Vagina (tissue), 2 donors: ENCODE measurements at regions not wholly inside any gene's neighbourhood (a gene's known extent, or its start where the extent isn't known, plus 50 kb on each side); places are given as distances from the start of the nearest gene placed in this dataset.

ENCODE experiments used
- DNase-seq, 2 donors: peaks; one replicate each; pipeline ENCODE4 v3.0.0-alpha.2; 2017; ENCODE audit errors: extremely low spot score in 2 of 2
- H3K27ac ChIP-seq: fragments of 200-600 bp; sonication (generic); one replicate; pipeline ENCODE4 v1.5.1; 2019
- H3K27me3 ChIP-seq: fragments of 200-600 bp; sonication (generic); one replicate; pipeline ENCODE4 v1.5.1; 2019
- H3K36me3 ChIP-seq, 2 donors: fragments of 200-600 bp; sonication (generic); one replicate each; pipeline ENCODE4 v1.5.1; 2017 to 2019
- H3K4me1 ChIP-seq: fragments of 200-600 bp; sonication (generic); one replicate; pipeline ENCODE4 v1.5.1; 2019
- H3K4me3 ChIP-seq, 2 donors: fragments of 200-600 bp; sonication (generic); 1 replicate in 1 of 2; 2 replicates in 1 of 2; pipeline ENCODE4 v1.5.1; 2016 to 2019
- H3K9me3 ChIP-seq: fragments of 200-600 bp; sonication (generic); one replicate; pipeline ENCODE4 v1.5.1; 2019
- POLR2A ChIP-seq, 2 donors: fragments of 450-650 bp; IDR thresholded peaks; one replicate each; pipeline ENCODE4 v1.6.1; 2017; ENCODE audit warnings: antibody characterized with exemption in 2 of 2, mild to moderate bottlenecking in 2 of 2, moderate library complexity in 2 of 2
- POLR2AphosphoS5 ChIP-seq, 2 donors: sonication (generic); formaldehyde crosslinking; IDR thresholded peaks; one replicate each; pipeline ENCODE4 v1.9.0; 2017; ENCODE audit warnings: antibody characterized with exemption in 2 of 2, mild to moderate bottlenecking in 2 of 2, low read depth in 1 of 2; ENCODE audit not compliant: insufficient read depth in 1 of 2
- intact Hi-C: fragments of 100-400 bp; cut with DNase I; formaldehyde crosslinking; loops from one replicate; pipeline ENCODE4 v1.15.1; 2023
- TF ChIP-seq, protein P1 (sequence below), 3 experiments: fragments of 450-650 bp in 2 of 3; fragments of 200-600 bp in 1 of 3; sonication (generic) in 1 of 3; IDR thresholded peaks; one replicate each; pipeline ENCODE4 v1.5.1; 2017 to 2019; ENCODE audit warnings: antibody characterized with exemption in 3 of 3, mild to moderate bottlenecking in 2 of 3, moderate library complexity in 2 of 3

DNA sequence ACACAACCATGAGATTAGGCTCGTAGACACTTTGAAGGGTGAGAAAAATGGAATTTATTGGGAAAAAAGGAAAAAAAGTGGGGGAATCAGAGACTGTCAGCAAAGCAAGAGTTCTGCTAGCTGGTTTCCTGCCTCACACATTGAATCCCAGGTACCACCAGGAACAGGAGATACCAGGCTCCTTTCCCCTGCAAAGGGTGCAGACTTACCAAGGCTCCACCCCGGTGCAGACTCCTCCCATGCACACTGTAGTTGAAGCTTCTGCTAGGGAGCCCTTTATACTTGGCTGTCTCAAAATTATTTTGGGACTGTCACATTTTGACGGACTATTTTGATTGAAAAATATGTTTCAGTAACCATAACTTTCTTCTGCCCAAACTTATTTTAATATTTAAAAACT, 819.9 kb upstream of the GBE1 start:
- intact Hi-C loops, result no loop called here
- H3K36me3 ChIP-seq, result no peaks in the 10 kb centered on the region
- H3K9me3 ChIP-seq, result no peaks in the 10 kb centered on the region
- H3K4me1 ChIP-seq, result no peaks in the 10 kb centered on the region
- no peaks in the 10 kb centered on the region for H3K27me3 ChIP-seq
- H3K27ac ChIP-seq, result no peak overlapping the region
- H3K4me3 ChIP-seq, result no peak overlapping the region
- TF ChIP-seq POLR2AphosphoS5 (IDR thresholded peaks at IDR 0.05; ENCODE audit: insufficient read depth in 1 of 2, low read depth in 1 of 2), result no peak
- no peak for TF ChIP-seq POLR2A (IDR thresholded peaks at IDR 0.05)
- TF ChIP-seq, protein P1, sequence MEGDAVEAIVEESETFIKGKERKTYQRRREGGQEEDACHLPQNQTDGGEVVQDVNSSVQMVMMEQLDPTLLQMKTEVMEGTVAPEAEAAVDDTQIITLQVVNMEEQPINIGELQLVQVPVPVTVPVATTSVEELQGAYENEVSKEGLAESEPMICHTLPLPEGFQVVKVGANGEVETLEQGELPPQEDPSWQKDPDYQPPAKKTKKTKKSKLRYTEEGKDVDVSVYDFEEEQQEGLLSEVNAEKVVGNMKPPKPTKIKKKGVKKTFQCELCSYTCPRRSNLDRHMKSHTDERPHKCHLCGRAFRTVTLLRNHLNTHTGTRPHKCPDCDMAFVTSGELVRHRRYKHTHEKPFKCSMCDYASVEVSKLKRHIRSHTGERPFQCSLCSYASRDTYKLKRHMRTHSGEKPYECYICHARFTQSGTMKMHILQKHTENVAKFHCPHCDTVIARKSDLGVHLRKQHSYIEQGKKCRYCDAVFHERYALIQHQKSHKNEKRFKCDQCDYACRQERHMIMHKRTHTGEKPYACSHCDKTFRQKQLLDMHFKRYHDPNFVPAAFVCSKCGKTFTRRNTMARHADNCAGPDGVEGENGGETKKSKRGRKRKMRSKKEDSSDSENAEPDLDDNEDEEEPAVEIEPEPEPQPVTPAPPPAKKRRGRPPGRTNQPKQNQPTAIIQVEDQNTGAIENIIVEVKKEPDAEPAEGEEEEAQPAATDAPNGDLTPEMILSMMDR (IDR thresholded peaks at IDR 0.05), result no peak
- no peak for DNase-seq

DNA sequence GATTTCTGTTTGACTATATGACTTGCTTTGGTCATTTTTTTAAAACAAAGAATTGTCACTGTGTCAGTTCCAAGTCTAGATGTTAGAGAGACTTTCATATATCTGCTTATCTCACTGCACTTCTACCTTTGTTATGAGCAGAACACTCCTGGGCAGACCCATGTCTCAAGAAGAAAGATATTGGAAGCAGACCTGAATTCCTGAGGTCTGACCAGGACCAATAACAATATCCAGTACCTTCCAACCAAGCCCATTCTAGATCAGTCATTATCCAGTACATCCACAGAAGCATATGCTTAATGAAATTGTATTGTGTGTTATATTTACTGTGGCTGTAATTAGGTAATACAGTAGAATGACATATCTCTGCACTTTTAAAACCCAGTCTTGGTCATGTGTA, 811.3 kb upstream of the GBE1 start:
- no peak overlapping the region for H3K27ac ChIP-seq
- TF ChIP-seq, protein P1 (IDR thresholded peaks at IDR 0.05), result no peak
- TF ChIP-seq POLR2AphosphoS5 (IDR thresholded peaks at IDR 0.05; ENCODE audit: insufficient read depth in 1 of 2, low read depth in 1 of 2), result no peak
- TF ChIP-seq POLR2A (IDR thresholded peaks at IDR 0.05), result no peak
- H3K36me3 ChIP-seq, result no peaks in the 10 kb centered on the region
- no peaks in the 10 kb centered on the region for H3K4me1 ChIP-seq
- H3K4me3 ChIP-seq, result no peak overlapping the region
- no peaks in the 10 kb centered on the region for H3K27me3 ChIP-seq
- no peaks in the 10 kb centered on the region for H3K9me3 ChIP-seq
- intact Hi-C loops, result no loop called here
- no peak for DNase-seq

DNA sequence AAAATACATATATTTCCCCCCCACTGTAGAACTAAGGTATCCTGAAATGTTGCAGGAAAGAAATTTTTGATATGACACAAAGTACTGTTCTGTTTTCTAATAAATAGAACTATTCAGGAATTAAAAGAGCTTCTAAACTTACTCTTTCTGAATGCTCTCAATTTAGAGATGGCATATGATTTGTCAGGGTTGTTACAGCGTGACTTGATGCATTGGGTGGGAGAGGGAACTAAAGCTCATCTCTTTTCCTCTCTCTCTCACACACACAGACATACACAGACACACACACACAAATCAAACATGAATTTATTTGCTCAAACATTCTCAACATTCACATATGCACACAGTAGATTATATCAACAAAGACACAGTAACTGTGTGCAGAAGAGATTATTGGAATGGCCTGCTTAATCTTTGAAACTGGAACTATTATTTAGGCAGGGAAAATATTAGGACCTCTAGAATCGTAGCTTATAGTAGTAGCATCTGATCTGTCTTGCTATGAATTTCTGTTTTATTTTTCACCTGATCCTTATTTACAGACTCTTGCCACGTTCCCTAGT, 807.4 kb upstream of the GBE1 start:
- no peak overlapping the region for H3K27ac ChIP-seq
- H3K4me1 ChIP-seq, result no peaks in the 10 kb centered on the region
- TF ChIP-seq POLR2A (IDR thresholded peaks at IDR 0.05) (no peak), POLR2AphosphoS5 (IDR thresholded peaks at IDR 0.05; ENCODE audit: insufficient read depth in 1 of 2, low read depth in 1 of 2) (no peak)
- TF ChIP-seq, protein P1 (IDR thresholded peaks at IDR 0.05), result no peak
- H3K27me3 ChIP-seq, result no peaks in the 10 kb centered on the region
- no peak for DNase-seq
- intact Hi-C loops, result no loop called here
- no peak overlapping the region for H3K4me3 ChIP-seq
- no peaks in the 10 kb centered on the region for H3K9me3 ChIP-seq
- H3K36me3 ChIP-seq, result no peaks in the 10 kb centered on the region

DNA sequence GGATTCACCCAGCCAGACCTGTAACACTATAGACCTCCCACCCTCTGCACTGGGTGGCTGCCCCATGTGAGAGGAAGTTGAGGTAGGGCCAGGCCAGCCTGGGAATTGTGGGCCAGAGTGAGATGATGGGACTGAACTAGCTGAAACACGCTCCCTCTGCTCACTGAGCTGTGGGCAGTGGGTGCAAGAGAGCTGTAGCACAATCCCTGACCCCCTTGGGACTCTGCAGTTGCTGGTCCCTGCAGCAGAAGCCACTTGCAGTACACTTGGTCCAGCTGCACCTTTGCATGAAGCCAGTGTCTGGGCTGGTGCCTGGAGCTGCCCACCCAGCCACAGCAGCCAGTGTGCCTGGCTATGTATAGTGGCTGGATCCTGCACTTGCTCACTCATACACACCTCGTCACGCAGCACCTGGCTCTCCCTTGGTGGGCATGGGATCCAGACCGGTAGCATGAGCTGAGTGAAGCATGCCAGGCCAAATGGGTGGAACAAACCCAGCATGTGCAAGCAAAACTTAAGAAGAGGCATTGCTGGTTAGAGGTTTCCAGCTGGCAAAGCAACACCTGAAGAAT, 805.7 kb upstream of the GBE1 start:
- H3K36me3 ChIP-seq, result no peaks in the 10 kb centered on the region
- TF ChIP-seq POLR2AphosphoS5 (IDR thresholded peaks at IDR 0.05; ENCODE audit: insufficient read depth in 1 of 2, low read depth in 1 of 2), result no peak
- TF ChIP-seq, protein P1 (IDR thresholded peaks at IDR 0.05), result no peak
- no peak for TF ChIP-seq POLR2A (IDR thresholded peaks at IDR 0.05)
- DNase-seq, result no peak
- no peaks in the 10 kb centered on the region for H3K9me3 ChIP-seq
- H3K27ac ChIP-seq, result no peak overlapping the region
- intact Hi-C loops, result no loop called here
- no peaks in the 10 kb centered on the region for H3K4me1 ChIP-seq
- H3K27me3 ChIP-seq, result no peaks in the 10 kb centered on the region
- H3K4me3 ChIP-seq, result no peak overlapping the region

DNA sequence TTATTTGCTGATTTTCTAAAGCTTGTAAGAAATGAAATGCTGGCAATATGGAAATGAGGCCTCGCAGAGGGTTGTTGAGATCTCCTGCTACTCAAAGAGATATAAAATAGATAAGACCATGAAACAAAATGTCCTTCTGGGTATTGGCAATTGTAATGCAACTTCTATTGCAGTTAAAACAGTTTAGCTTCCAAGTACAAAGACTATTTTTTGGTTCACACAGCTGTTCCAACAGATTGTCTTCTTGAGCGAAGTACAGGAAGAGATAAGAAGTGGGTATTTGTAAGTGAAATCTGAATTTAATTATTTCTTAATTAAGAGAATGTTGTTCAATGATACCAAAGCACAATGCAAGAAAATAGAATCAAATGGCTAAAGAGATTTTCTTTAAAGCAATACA, 801.5 kb upstream of the GBE1 start:
- H3K27ac ChIP-seq, result no peak overlapping the region
- DNase-seq, result no peak
- no peak for TF ChIP-seq POLR2A (IDR thresholded peaks at IDR 0.05)
- TF ChIP-seq, protein P1 (IDR thresholded peaks at IDR 0.05), result no peak
- TF ChIP-seq POLR2AphosphoS5 (IDR thresholded peaks at IDR 0.05; ENCODE audit: insufficient read depth in 1 of 2, low read depth in 1 of 2), result no peak
- H3K36me3 ChIP-seq, result no peaks in the 10 kb centered on the region
- H3K4me1 ChIP-seq, result no peaks in the 10 kb centered on the region
- no peak overlapping the region for H3K4me3 ChIP-seq
- intact Hi-C loops, result no loop called here
- H3K27me3 ChIP-seq, result no peaks in the 10 kb centered on the region
- no peaks in the 10 kb centered on the region for H3K9me3 ChIP-seq
